GM13976 (cell line): ENCODE measurements at regions not wholly inside any gene's neighbourhood (a gene's known extent, or its start where the extent isn't known, plus 50 kb on each side); places are given as distances from the start of the nearest gene placed in this dataset.

ENCODE experiments used
- DNase-seq: peaks from one replicate; pipeline ENCODE4 v3.0.0; 2012; ENCODE audit warnings: low spot score
- in situ Hi-C: fragments of 300-500 bp; cut with MboI; formaldehyde crosslinking; loops from one replicate; pipeline ENCODE4 v1.12.0; 2022; ENCODE audit warnings: low sequenced_read_pairs, mixed read lengths, inconsistent platforms; ENCODE audit not compliant: unreplicated experiment
- TF ChIP-seq, protein P1 (sequence below): IDR thresholded peaks from 2 replicates; pipeline ENCODE4 v1.5.1; 2012; ENCODE audit warnings: borderline replicate concordance, mild to moderate bottlenecking; ENCODE audit not compliant: insufficient read depth; ENCODE audit errors: extremely low read depth, missing control alignments, control extremely low read depth

DNA sequence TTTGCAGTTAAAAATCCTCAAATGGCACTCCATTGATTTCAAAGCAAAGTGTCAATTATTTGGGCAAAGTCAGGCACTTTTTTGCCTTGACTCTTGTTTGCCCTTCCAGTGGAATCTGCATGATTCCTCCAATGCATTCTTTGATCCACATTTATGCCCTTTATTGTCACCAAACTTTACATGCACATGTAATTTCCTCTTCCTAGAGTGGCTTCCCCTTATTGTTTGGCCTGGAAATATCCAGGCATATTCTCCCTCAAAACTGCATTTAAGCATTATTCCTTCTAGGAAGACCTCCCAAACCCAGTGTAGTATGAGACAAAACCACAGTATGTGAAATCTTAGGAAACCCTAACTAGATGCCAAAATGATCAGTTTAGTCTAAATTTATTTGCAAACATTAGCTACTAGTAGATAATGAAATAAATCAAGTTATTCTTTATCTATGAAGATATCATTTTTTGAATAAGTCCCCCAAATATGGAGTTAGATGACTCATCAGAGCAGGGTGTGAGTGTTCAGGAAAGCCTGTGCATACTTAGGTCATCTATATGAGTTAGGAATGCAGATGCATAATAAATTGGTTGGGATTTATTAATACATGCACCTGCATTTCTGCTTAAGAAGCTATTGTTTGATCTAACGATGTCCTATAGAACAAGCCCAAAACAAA lies 433.3 kb upstream of the TCF4 start:
- in situ Hi-C loops: no loop called here
- no peak for DNase-seq
- TF ChIP-seq, protein P1, sequence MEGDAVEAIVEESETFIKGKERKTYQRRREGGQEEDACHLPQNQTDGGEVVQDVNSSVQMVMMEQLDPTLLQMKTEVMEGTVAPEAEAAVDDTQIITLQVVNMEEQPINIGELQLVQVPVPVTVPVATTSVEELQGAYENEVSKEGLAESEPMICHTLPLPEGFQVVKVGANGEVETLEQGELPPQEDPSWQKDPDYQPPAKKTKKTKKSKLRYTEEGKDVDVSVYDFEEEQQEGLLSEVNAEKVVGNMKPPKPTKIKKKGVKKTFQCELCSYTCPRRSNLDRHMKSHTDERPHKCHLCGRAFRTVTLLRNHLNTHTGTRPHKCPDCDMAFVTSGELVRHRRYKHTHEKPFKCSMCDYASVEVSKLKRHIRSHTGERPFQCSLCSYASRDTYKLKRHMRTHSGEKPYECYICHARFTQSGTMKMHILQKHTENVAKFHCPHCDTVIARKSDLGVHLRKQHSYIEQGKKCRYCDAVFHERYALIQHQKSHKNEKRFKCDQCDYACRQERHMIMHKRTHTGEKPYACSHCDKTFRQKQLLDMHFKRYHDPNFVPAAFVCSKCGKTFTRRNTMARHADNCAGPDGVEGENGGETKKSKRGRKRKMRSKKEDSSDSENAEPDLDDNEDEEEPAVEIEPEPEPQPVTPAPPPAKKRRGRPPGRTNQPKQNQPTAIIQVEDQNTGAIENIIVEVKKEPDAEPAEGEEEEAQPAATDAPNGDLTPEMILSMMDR: no peak

DNA sequence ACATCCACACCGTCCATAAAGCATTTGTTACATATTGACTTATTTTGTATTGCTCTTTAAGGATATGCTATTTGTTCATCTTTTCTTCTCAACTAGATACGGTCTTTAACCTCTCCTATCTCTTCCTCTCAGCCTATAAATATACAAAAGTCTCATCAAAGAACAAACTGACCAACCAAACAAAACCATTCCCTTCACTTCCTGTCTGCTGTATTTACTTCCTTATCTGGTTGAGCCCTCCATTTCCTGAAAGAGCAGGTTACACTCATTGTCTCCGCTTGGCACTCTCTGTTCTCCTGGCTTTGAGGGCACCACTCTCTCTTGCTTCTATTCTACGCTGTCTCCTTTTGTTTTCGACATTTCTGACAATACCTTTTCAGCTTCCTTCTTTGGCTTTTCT lies 431.9 kb upstream of the TCF4 start:
- in situ Hi-C loops: no loop called here
- DNase-seq: no peak
- TF ChIP-seq, protein P1: no peak

DNA sequence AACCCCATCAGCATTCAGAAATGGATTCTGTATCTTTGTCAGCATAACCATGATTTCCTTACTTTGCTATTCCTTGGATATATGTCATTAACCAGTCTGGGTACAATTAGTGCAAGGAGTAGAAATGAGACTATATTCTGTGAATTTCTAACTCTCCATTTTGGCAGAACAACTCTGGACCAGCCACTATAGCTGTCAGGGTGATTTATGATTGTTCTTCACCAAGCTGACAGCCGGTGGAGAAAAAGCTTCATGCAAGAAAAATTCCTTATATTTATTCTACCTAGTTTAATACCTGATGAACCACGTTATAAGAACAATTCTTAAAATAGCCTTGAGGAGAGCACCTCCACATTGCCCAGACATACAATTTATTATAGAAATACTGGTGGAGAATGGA lies 431.2 kb upstream of the TCF4 start:
- TF ChIP-seq, protein P1: no peak
- in situ Hi-C loops: no loop called here
- no peak for DNase-seq

GRCh38 chr18:56009411-56009810 lies 421.4 kb upstream of the TCF4 start:
- TF ChIP-seq, protein P1: no peak
- in situ Hi-C loops: no loop called here
- no peak for DNase-seq

- DNase-seq: no peak
- in situ Hi-C loops: no loop called here
These were observed 415.7 kb upstream of the TCF4 start for GRCh38 chr18:56003720-56004088.

GRCh38 chr18:56003009-56003719 lies 415.2 kb upstream of the TCF4 start:
- DNase-seq: no peak
- in situ Hi-C loops: no loop called here
- TF ChIP-seq, protein P1: no peak

More at GRCh38 chr18:56003720-56004088, 415.7 kb upstream of the TCF4 start:
- TF ChIP-seq, protein P1: no peak
